Esophagus mucosa (tissue), 1 donor: ENCODE measurements at regions not wholly inside any gene's neighbourhood (a gene's known extent, or its start where the extent isn't known, plus 50 kb on each side); places are given as distances from the start of the nearest gene placed in this dataset.
"Not testable (repeated sequence)": the region's sequence is repeated elsewhere in the genome, so short reads cannot be mapped to it uniquely, and the experiment has no call there.

Experiments used
- ATAC-seq: fragments of 200-7000 bp; cut with Tn5 transposase; one replicate; pipeline ENCODE4 v1.9.1; 2020
- donor health status: DM: yes; HTN: yes; CAD: no.

DNA sequence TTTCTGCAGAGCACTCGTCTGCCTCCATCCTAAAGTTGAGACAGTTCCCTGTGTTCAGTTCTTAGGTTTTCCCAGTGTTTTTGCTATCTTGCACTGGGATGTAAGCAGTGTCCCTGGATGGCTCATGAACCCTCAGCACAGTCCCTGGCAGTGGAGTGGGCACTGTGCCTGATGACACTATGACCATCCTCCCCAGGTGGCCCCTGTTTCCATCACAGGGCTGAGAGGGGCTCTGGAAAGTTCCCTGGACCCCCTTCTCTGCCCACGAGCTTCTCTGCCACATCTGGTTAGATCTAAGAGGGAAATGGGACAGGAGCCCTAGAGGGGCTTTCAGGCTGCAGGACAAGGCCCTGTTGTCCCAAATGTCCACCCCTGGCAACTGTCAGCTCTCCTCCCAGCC, 249.8 kb upstream of the SFSWAP start:
- ATAC-seq, result no peak

DNA sequence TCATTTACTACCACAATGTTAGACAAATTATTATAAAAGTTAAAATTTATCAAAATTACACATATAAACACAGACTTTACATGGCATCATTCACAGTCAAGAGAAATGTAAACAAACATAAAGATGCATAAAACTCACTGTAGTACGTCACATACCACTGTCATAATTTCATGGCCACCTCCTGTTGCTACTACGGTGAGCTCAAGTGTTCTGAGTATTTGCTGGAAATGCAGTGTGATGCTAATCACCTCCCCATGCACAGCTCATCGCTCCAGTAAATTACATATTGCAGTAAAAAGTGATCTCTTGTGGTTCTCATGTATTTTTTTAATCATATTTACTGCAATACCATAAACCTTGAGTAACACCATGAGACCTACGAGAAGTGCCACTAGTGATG, 247.7 kb upstream of the SFSWAP start:
- no peak for ATAC-seq

DNA sequence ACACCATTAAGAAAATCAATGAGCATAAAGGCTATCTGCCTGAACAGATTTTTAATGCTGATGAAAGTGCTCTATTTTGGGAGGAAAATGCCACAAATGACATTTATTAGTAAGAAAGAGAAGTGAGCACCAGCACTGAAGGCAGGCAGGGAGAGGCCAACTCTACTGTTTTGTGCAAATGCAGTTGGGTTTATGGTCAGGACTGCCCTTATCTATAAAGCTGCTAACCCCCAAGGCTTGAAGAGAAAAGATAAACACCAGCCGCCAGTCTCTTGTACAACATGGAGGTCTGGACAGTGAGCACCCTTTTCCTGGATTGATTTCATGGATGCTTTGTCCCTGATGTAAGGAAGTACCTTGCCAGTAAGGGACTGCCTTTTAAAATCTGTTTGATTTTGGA, 246.8 kb upstream of the SFSWAP start:
- no peak for ATAC-seq

DNA sequence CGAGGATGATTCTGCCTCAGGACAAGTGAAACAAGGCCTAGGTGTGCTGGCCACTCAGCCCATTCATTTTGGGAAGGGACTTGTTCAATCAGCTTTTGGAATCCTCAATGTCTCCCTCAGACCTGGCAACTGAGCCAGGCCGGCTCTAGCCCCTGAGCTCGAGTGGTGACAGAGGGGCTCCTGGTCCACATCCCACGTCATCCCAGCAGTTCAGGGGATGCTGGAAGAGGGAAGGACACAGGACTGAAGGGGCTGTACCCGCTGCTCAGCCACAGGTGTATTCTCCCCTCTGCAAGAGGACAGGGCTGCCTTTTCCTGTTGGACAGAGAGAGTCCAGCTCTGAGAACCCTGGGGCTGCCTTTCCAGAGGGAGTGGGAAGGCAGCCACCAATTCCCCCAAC, 244.6 kb upstream of the SFSWAP start:
- no peak for ATAC-seq

DNA sequence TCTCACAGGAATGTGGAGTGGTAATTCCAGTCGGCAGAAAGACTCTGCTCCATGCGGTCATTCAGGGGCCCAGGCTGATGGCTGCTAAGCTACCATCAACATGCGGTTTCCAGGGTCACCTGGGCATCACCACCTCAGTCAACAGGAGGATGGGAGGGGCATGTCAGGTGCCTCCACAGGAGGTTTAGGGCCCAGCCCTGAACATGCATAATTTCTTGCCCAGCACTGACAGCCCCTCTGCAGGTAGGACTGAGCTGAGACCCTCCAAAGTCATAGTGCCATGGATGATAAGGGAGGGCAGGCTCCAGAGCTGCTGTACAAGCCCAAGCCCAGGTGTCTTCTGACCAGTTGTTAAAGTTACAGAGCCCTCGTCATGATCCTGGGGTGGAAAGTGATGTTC, 244.0 kb upstream of the SFSWAP start:
- no peak for ATAC-seq

DNA sequence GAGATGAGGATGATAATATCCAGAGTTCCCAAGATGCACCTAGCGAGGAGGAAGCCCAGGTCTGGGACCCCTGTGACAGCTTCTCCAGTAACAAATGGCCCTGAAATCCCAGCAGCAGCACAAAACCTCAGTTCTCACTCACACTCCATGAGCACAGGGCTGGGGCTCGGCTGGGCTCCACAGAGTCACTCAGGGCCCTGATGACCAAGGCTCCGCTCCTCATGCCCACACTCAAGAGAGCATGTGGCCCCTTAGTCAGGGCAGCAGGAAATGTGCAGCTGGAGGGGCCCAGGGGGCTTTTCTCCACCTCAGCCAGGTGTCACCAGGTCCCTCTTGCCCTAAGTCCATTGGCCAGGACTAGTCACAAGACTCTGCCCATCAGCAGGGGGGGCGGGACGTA, 242.7 kb upstream of the SFSWAP start:
- no peak for ATAC-seq

DNA sequence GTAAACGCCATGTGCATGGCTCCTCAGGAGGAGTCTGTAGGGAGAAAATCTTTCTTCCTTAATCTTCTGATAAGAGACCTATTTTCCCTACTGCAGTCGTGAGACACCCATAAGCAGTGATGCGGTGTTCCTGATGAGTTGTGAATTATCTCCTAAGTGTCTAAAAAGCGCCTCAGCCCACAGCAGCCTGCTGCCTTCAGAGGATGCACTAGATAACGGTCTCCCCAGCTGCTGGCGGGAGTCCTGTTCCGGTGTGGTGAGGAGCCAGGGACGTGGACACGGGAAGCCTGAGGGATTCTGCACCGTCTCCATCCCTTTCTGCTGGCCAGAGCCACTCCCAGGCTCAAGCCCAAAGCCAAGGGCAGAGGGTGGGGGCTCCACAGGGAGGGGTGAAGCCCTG, 240.9 kb upstream of the SFSWAP start:
- ATAC-seq, result not testable (repeated sequence)

DNA sequence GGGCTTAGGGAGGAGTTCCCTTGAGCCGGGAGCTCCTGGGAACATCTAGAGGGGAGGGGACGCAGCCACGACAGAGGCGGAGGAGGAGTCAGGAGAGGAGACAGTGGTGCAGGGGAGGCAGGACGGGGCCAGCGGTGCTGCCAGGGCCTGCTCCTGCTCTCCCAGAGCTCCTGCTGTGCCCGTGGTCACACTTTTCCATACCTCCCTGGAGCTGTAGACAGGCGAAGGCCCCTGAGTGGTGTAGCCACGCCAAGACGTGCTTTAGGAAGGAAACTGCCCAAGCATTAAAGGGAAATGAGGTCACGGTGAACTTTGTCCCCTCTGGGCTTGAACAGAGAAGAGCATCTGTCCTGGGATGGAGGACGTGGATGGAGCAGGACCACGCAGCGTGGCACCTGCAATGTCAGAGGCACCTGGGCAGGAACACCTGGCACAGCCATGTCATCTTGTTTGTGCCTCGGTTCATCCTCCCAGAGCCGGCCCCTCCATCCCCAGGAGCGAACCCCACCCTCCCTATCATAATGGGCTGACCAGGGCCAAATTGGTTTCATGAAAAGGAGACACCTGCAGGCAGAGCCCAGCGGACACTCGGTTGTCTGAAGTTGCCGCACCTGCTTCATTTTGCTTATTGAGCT, 239.5 kb upstream of the SFSWAP start:
- no peak for ATAC-seq

DNA sequence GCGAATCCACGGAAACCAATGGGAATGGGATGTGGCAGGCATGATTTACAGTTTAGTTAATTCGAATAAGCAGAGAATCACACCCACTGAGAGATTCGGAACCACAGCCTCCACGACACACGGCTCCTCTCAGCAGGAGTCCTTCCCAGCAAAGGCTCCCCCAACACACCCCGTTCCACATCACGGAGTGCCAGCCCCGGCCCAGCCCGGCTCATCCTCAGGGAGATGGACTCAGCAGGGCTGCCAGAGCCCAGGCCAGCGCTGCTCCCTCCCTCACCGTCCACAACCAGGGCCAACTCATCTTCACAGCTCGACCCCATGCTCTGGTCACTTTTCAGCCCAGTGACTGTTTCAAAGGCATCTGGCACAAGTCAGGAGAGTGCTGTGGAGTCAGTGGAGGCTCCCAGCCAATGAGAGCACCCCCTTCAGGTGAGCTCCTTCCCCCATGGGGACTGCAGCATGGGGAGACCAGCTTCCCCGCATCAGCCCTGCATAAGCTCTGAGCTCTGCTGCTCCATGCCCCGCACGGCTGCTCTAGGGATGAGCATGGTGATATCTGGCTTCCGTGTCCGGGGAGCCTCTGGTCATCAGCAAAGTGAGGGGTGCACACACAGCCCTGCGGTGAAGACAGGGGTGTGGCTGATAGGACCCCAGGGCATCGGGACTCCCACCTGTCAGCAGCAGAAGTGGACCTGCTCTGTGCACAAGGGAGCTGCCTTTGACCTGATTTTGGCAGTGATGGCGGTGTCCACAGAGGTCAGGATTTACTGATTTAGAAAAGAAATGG, 238.8 kb upstream of the SFSWAP start:
- ATAC-seq, result no peak

DNA sequence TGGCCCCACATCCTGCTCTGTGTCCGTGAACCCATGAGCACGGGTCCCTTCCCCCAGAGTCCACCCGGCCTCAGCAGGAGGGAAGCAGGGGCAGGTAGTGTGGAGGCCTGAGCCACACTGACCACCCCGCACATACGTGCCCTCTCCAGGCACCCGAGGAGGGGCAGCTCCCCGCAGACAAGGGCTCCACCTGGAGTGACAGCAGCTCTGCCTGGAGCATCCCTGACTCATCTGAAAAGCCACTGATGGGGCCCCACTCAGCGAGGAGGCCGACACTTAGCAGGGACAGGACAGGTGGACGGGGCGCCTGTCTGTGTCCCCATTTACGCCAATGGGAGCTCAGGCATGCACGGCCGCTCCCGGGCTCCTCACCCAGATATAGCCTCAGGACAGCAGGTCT, 237.6 kb upstream of the SFSWAP start:
- no peak for ATAC-seq

DNA sequence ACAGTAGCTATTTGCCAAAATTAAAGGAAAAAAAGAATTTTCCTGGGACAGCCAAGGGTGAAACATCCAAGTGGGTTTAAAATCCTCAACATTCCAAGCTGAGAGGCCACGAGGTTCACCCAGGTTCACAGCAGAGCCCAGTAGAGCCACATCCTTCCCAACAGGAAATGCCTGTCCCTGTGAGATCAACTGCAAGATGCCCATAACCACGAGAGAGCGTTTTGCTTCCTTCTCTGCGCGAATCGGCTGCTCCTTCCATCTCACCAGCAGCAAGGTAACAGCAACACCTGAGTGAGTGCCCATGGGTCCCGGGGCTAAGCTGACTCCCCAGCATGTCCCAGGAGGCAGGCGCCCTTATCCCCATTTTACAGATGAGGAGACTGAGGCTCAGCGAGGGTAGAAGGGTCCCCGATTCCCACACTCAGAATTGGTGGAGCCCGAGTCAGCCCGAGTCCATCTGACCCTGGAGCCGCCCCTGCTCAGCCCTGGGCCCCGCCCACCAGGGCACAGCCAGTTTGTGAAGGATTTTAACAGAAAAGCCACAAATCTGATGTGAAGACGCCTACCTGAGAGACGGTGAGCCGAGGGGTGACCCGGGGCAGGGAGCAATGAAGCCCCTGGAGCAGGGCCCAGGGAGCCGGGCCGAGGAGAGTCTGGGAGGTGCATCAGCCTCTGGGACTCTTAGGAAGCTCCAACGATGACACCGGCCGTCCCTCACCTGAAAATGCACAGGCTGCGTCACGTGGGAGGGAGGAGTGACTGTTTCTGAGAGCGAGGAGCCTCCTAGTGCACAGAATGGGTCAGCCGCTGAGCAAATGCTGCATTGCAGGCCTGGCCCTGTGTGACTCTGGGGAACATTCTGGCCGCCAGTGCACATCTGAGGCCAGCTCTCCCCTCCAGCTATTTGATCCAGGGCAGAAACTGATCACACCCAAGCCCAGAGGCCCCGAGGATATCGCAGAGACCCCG, 236.9 kb upstream of the SFSWAP start:
- no peak for ATAC-seq

DNA sequence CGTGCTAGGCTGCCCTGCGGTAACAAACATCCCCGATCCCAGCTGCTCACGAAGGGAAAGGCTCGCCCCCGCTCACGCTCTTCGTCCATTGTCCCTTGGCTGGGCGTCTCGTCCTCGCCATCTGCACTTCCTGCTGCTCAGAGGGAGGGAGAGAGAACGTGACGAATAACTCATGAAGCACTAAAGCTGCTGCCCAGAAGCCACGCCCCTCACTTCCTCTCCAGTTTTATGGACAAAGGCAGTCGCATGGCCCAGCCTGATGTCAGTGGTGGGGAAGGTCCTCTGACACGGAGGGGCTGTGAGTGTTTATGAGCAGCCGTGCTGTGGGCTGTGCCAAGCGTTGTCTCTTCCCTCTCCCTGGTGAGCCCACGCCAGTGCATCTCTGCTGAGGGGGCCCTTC, 235.9 kb upstream of the SFSWAP start:
- ATAC-seq, result not testable (repeated sequence)

DNA sequence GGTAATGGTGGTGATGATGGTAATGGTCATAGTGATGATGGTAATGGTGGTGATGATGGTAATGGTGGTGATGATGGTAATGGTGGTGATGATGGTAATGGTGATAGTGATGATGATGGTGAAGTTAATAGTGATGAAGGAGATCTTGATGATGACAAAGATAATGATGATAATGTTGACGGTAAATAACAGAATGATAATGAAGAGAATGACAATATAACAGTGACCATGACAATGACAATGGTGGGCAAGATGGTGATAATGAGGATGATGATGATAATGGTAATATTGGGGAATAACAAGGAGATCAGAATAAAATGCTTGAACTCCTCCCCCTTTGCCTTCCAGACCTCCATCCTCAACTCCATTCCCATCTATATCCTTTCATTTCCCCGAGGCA, 233.3 kb upstream of the SFSWAP start:
- no peak for ATAC-seq

DNA sequence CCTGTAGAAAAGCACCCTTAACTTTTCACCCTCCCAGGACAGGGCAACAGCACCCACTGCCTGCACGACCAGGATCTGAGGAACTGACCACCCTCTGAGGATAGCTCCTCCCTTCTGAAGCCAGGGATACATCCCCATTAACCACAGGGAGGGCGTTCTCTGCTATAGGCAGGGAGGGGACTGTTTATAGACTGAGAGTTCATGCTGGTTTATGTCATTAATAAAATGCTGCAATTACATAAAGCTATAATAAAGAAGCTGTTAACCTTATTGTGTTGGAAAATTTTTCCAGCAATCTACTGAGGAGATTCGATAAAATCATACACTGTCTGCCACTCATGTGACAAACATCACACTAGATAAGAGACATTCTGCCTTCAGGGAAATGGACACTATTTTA, 232.4 kb upstream of the SFSWAP start:
- no peak for ATAC-seq

DNA sequence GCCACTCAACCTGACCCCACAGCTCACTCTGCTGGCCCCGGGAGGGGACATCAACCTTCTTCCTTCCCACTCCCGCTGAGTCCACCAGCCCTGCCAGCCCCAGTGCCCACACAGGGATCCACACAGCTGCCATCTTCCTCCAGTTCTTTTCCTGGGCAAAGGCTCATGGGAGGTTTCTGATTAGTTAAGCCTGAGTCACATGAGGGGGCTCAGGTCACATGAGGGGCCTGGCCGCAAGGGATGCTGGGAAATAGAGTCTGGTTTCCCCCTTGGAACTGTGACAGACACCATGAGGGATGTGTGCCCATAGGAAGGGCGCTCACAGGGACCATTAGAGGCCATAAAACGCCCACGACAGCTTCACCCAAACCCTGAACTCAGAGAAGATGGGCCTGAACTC, 228.7 kb upstream of the SFSWAP start:
- ATAC-seq, result no peak

DNA sequence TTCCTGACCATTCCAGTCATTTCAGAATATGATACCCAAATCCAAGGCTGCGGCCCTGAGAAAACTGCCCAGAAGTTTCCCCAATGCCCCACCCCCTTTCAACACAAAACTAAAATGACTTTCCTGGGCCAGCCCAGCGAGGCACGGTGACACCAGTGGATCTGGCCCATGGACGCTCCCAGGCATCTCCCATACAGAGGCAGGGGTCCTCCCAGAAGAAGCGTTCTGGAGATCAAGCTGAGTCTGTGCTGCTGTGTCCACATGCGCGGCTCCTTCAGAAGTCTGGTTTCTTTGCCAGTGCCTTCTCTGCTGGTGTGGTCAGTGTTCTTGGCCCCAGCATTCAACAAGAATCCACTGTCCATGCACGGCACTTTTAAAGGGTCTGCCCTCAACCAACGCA, 228.2 kb upstream of the SFSWAP start:
- no peak for ATAC-seq

DNA sequence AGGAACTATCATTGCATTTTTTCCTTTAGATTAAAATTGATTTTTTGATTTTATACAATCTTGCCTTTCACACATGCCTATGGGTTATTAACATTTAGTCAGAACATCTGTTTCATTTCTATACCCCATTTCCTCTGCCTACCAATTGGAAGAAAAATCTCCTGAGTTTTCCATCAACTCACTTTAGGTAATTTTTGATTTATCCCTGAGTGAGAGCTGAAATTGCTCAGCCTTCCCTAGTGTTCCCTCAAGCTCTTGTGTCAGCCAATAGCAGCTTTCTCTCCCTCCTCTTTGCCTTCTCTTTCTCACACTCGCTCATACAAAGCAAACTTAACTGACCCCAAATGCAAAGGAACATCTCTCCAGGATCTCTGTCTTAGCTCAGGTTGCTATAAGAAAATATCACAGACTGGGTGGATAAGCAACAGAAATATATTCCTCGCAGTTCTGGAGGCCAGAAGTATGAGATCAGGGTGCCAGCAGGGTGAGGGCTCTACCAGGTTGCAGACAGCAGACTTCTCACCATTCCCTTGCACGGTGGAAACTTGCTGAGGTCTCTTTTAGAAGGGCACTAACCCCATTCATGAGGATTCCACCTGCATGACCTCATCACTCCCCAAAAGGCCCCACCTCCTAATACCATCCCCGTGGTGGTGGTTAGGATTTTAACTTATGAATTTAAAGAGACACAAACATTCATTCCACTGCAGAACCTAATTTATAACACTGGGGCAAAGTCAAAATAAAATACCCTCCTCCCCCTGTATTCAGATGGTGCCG, 224.2 kb upstream of the SFSWAP start:
- no peak for ATAC-seq

DNA sequence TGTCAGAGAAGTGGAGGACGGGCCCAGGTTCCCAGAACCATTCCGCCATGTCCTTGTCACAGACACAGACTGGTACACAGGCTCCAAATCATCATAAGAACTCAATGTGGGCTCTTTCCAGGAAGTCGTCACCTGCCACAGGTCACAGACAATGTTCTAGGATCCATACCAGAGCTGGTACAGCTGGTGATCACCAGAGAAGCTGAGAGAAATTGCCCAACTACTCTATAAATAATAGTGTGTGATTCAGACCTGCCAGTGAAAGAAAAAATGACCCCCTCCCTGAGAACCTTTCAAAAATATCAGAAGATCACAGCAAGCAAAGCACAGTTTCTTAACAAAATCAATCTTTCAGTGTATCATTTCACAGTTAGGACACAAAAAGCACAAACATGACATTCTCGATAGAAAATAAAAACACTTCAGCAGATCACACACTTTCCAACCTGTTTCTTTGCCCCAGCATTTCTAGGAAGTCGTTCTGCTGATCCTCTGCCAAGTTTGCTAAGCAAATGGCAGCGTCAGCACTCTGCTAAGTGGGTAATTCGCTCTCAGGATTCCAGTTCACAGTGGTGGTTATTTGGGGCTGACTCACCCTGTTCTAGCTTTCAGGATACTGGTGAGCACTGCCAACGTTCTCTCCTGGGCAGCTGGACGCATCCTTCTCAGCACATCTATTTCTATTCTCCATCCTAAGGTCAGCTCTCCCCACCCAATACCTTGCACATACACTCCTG, 223.3 kb upstream of the SFSWAP start:
- ATAC-seq, result peak; percentile 92

DNA sequence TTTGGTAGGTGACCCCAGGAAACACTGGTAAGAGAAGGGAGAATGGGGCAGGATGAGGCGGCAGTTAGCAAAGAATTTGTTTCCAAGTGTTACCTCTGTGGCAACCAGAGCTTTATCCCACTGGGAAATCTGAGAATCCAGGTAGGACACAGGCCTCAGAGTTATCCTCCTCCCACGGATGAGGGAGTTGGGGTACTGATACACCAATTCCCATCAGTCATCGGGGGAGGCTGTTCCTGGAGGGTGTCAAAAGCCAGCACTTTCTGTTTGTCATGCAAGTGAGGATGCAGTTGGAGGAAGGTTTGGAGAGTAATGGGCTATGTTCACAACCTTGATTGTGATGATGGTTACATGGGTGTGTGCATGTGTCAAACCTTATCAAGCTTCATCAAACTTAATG, 221.2 kb upstream of the SFSWAP start:
- no peak for ATAC-seq

DNA sequence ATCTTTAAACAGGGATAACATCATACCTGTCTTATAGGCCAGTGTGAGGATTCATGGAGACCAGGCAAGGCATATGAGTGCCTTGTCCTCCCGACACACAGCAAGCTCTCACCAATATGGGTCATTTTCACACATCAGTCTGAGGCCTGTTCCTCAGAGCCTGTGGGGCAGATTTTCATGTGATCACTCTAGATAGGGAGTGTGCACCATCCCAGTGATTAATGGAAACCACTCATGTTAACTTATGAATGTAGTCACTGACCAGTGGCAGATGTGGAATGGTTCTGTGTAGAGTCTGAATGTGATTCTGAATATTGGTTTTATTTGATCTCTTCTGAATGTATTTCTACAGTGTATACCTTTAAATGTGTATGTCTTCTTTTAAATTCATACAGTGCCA, 219.7 kb upstream of the SFSWAP start:
- no peak for ATAC-seq

DNA sequence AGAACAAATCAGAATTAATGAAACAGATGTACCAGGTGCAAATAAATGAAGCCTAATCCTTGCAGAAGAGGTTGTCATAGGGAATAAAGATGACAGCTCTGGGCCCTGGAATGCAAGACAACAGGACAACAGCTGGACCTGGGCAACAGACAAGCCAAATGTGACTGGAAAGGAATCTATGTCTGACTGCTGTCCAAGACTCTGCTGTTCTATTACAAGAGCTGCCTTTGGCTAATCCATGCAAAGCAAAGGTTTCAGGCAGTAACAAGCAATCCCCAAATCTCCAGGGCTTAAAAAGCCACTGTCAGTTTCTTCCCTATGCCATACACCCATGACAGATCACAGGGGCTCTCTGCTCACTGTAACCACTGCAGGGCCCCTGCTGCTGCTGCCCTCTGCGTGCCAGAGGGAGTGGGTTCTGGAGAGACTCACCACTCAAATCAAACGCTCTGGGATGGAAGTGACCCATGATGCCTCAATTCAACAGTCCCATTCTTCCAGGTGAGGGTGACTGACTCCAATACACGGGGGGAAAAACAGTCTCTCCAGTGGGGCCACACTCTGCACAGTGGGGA, 218.9 kb upstream of the SFSWAP start:
- ATAC-seq, result no peak
